K562 (cell line): ENCODE measurements at regions not wholly inside any gene's neighbourhood (a gene's known extent, or its start where the extent isn't known, plus 50 kb on each side); places are given as distances from the start of the nearest gene placed in this dataset.

ENCODE experiments used
- ETV6 ChIP-seq, 3 experiments: fragments of 150-350 bp in 1 of 3; sonication (generic) in 1 of 3; formaldehyde crosslinking in 1 of 3; IDR thresholded peaks; 2 replicates each; pipeline versions ENCODE4 v1.6.1 to v1.8.0; 2014 to 2022; ENCODE audit warnings: borderline replicate concordance in 2 of 3, low read depth in 2 of 3, antibody characterized with exemption in 1 of 3, low read length in 1 of 3, mild to moderate bottlenecking in 1 of 3, missing genetic modification reagents in 1 of 3
- TRIM24 ChIP-seq, 2 experiments: fragments of 450-650 bp; IDR thresholded peaks; 2 replicates each; pipeline ENCODE4 v1.6.1; 2016

- TF ChIP-seq ETV6 (IDR thresholded peaks at IDR 0.05; ENCODE audit: borderline replicate concordance in 1 of 2, low read depth in 2 of 2, low read length in 1 of 2) (no peak), ETV6 (CRISPR knock-in tag; IDR thresholded peaks at IDR 0.05; ENCODE audit: borderline replicate concordance) (no peak), TRIM24 (IDR thresholded peaks at IDR 0.05) (no peak)
These were observed 186.9 kb downstream of the RBFOX3 start for GRCh38 chr17:79423811-79424465.
